GM19468 (cell line): ENCODE measurements at regions not wholly inside any gene's neighbourhood (a gene's known extent, or its start where the extent isn't known, plus 50 kb on each side); places are given as distances from the start of the nearest gene placed in this dataset.
"Not testable (repeated sequence)": the region's sequence is repeated elsewhere in the genome, so short reads cannot be mapped to it uniquely, and the experiment has no call there.

Experiments used
- ATAC-seq: cut with Tn5 transposase; IDR thresholded peaks from one replicate; pipeline ENCODE4 v1.9.1; 2021; ENCODE audit warnings: mild to moderate bottlenecking, moderate library complexity, moderate number of reproducible peaks; ENCODE audit not compliant: unreplicated experiment; ENCODE audit errors: extremely low read depth

DNA sequence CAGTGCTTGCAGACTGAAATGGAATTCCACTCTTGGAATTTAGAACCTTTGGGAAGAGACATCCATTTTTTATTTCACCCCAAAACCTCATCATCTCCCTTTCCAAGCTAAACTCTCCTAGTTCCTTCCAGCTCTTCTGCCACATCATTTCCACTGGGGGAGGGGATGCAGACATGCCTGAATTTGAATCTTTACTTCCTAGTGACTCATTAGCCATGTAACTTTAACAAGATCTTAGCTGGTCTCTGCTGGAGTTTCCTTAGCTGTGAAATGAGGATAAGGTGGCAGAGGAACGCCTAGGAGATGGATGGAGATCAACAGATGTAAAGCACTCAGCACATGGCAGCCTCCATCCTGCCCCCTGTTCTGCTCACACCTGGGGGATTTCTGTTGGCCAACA, 266.8 kb downstream of the EN1 start:
- ATAC-seq, result no peak

- no peak for ATAC-seq
Observed at GRCh38 chr2:118580107-118580506, 267.3 kb downstream of the EN1 start.

DNA sequence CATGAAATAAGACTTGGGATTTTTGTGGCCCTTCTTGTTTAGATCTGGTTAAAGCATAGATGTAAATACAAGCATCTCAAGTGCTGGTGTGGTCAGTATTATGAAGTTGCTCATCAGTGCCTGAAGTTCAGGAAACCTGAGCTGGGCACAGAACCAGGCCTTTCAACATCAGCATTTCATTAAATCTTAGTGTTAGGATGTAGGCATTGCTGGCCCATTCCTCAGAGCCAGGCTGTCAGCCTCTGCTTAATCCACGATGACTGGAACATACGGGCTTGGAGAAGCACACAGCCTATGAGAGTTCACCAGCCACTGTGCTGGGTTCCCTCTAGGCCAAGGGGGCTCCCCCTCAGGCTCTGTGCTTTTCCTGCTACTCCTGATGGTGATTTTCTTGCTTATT, 270.2 kb downstream of the EN1 start:
- ATAC-seq, result no peak

GRCh38 chr2:118576109-118576855, 271.2 kb downstream of the EN1 start:
- no peak for ATAC-seq

DNA sequence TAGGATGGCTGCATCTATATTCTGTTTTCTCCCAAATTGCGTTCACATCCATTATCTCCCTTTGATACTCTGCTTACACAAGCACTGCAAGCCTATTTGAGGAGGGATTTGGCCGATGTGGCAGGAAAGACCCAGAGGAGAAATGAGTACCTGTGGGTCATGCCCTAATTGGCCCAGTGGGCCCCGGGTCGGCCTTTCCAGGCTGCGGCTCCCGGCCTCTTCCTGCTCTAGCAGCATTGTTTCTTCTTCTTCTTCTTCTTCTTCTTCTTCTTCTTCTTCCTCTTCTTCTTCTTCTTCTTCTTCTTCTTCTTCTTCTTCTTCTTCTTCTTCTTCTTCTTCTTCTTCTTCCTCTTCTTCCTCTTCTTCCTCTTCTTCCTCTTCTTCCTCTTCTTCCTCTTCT, 275.1 kb downstream of the EN1 start:
- ATAC-seq, result not testable (repeated sequence)

DNA sequence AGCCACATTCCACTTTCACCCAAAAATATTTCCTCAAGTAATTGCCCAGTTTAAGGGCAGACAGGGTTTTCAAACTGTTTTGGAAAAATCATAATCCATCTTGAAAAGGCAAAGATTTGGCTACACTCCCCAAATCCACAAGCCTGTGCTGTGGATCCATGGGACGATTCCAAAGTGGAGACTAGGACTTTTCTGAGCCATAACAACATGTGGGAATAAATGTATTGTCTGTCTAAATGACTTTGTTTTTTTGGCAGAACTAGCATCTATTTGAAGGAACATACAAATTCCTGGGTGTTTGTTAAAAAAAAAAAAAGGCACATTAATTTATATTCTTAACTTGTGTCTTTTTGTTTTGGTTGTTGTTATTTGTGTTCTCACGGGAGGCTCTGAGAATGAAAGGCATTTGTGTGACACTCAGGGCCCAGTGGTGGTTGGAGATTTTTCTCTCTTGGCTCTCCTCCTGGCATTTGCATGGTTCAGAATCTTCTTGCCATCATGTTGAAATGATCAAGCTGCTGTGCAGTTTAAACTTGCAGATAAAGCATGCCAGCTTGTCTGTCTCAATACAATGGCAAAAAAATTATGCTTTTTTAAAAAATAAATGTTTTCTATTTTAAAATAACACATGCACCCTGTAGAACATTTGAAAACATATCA, 277.4 kb downstream of the EN1 start:
- ATAC-seq, result no peak

DNA sequence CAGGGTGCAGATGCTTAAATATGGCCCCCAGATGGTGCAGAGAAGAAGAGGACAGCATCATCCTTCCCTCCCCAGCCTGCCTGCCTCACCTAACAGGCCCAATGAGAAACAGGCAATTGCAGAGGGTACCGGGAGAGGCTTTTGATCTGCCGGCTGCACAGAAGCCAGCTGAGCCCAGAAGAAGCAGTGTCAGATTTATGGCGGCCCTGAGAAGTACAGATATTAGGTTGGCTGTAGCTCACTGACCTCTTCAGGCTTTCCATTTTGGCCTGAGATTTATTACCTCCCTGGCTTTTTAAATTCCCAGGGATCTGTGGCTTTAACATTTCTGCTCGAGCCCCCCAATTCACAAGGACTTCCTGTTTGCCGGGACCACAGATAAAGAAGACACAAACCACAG, 278.7 kb downstream of the EN1 start:
- ATAC-seq, result no peak

- ATAC-seq, result no peak
Observed at GRCh38 chr2:118565786-118566540, 281.5 kb downstream of the EN1 start.

DNA sequence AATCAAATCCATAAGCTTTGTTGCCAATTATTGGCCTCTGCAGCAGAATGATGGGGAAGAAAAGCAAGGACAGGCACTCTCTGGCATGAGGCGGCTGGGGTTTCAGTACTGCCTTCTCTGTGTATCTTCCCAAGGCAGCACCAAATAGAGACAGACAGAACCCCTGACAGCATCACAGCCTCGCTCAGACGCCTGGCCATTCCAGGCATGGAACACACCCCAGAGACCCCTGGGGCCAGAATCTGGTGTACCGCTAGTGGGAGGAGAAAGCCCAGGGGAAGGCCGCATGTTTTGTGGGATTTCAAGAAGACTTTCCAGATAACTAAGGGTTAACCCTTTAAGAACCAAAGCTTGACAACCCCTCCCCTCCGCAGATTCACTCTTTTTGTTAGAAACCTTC, 282.1 kb downstream of the EN1 start:
- ATAC-seq, result no peak

GRCh38 chr2:118562144-118562543, 285.3 kb downstream of the EN1 start:
- ATAC-seq, result no peak

DNA sequence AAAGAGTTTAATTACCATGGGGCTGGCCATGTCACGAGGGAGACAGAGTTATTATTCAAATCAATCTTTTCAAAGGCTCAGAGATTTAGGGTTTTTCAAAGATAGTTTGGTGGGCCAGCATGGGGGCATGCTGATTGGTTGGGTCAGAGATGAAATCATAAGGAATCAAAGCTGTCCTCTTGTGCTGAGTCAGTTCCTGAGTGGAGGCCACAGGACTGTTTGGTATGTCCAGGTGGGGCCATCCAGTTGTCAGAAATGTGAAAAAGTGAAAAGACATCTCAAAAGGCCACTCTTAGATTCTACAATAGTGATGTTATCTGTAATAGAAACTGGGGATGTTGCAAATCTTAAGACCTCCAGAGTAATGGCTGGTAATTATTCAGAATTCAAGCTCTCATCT, 288.6 kb downstream of the EN1 start:
- no peak for ATAC-seq

GRCh38 chr2:118557791-118558190, 289.7 kb downstream of the EN1 start:
- ATAC-seq, result no peak

- no peak for ATAC-seq
Observed at GRCh38 chr2:118557016-118557415, 290.4 kb downstream of the EN1 start.

DNA sequence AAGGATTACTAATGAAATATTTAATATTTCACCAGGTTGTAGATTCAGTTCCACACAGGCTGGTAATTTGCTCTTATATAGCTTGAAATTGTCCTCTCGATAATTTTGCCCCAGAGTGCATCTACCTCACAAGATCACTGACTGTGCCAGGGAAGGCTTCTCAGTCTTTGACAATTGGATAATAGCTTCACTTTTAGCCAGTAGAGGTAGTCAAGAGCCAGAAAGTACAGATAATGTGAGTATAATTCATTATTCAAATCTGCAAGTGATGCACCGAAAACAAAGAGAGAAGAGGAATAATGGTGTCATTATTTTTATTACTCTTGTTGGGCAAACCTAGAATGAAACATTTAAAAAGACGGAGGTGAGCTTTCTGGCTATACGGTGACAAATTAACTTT, 292.8 kb downstream of the EN1 start:
- ATAC-seq, result no peak

- no peak for ATAC-seq
Observed at GRCh38 chr2:118549503-118549902, 297.9 kb downstream of the EN1 start.

DNA sequence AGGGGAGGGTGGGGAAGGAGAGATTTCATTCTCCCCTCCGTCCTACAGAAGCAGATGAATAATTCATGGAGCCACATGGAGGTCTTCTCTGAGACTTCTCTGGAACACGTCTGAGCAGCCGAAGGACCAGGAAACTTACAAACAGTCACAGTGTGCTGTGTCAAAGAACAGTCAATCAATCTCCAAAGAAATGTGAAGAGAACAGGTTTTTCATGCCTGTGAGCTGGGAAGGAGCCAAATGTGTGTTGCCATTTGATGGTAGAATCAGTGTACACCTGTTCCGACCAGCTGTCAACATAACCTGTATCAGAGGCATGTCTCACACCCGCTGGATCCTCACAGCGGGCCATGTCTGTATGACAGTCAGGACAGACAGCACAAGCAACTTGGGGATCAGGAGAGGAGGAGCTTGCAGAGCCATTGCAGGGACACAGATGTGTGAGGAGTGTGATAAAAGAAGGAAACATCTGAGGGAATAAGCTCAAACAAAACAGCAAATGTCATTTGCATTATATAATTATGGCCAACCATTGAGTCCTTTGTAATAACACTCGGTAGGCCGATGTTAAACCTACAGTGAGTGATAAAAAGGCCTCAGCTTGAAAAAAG, 298.5 kb downstream of the EN1 start:
- ATAC-seq, result no peak

DNA sequence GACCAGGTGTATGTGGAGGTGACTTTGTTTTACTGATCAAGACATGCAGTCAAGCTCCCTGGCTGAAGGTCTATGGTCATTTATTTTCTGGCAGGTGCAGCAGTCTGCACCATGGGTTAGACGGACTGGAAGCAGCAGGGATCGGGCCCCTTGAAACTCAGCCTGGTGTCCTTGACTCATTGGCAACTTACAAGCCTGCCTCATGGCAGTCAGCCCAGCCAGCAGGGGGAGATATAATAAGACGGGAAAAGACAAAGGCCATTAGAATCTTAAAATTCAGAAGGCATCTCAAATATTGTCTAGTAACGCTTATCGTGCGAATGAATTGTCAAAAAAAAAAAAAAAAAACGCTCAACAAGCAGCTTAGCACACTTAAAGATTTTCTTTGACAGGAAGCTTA, 308.2 kb downstream of the EN1 start:
- ATAC-seq, result no peak

DNA sequence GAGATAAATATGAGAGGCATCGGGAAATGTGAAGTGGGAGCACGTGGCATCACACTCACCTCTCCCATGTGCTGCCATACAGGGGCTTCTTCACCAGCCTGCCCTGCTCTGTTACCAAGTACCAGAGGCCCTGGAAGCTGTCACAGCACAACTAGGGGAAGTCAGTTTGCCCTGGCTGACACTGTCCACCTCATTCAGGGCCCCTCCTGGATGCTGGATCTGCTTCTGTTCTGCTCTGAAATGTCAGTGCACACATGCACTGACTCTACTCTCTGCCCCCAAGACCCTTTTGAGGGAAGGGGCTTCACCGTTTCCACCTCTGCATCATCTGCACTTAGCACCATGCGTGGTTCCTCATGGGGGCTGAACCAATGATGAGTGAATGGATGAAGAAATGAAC, 311.1 kb downstream of the EN1 start:
- ATAC-seq, result no peak

DNA sequence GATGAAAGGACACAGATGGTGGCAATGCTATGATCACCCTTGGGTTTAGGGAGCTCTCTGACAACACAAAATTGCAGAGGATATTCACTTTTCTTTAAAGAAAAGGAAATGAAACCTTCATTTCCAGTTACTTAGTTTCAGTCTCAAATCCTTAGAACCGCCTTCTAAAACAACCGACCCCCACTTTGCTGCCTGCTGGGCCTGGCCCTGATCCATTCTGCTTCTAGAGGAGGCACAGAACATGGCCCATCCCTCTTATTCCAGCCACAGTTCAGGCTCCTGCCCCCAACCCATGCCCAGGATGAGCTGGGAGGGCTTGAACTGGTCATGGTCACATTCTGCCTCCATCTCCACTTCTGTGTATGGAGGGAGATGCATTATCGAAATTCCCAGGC, 311.6 kb downstream of the EN1 start:
- ATAC-seq, result no peak

GRCh38 chr2:118535171-118535817, 312.2 kb downstream of the EN1 start:
- ATAC-seq, result no peak
